HEK293 (cell line): ENCODE measurements at regions not wholly inside any gene's neighbourhood (a gene's known extent, or its start where the extent isn't known, plus 50 kb on each side); places are given as distances from the start of the nearest gene placed in this dataset.

ENCODE experiments used
- MYNN ChIP-seq: fragments of 450-650 bp; formaldehyde crosslinking; IDR thresholded peaks from 2 replicates; pipeline ENCODE4 v1.5.1; 2016; ENCODE audit warnings: missing biosample characterization, missing genetic modification characterization, borderline replicate concordance
- TCF7L2 ChIP-seq: IDR thresholded peaks from 2 replicates; pipeline ENCODE4 v1.6.1; 2011; ENCODE audit warnings: low read depth, mild to moderate bottlenecking, inconsistent platforms, low read length, moderate library complexity, borderline replicate concordance
- YY1 ChIP-seq: fragments of 450-650 bp; formaldehyde crosslinking; IDR thresholded peaks from 2 replicates; pipeline ENCODE4 v1.5.1; 2018; ENCODE audit warnings: missing biosample characterization, missing genetic modification characterization
- ZNF24 ChIP-seq: fragments of 450-650 bp; formaldehyde crosslinking; IDR thresholded peaks from 2 replicates; pipeline ENCODE4 v1.5.1; 2016; ENCODE audit warnings: missing biosample characterization, missing genetic modification characterization
- ZNF292 ChIP-seq: fragments of 450-650 bp; formaldehyde crosslinking; IDR thresholded peaks from 2 replicates; pipeline ENCODE4 v1.5.1; 2016; ENCODE audit warnings: low read depth, missing biosample characterization, missing genetic modification characterization, borderline replicate concordance
- ZNF747 ChIP-seq: fragments of 450-650 bp; formaldehyde crosslinking; IDR thresholded peaks from 2 replicates; pipeline ENCODE4 v1.5.1; 2016; ENCODE audit warnings: missing biosample characterization, missing genetic modification characterization
- TF ChIP-seq, protein P1 (sequence below): fragments of 450-650 bp; formaldehyde crosslinking; IDR thresholded peaks from 2 replicates; pipeline ENCODE4 v1.5.1; 2016; ENCODE audit warnings: missing biosample characterization, missing genetic modification characterization, low read depth
- TF ChIP-seq, protein P2 (sequence below): fragments of 450-650 bp; formaldehyde crosslinking; IDR thresholded peaks from 2 replicates; pipeline ENCODE4 v1.5.1; 2016; ENCODE audit warnings: missing biosample characterization, missing genetic modification characterization
- TF ChIP-seq, protein P3 (sequence below): IDR thresholded peaks from 2 replicates; pipeline ENCODE4 v1.6.1; 2011; ENCODE audit warnings: mild to moderate bottlenecking, low read depth, low read length, borderline replicate concordance

DNA sequence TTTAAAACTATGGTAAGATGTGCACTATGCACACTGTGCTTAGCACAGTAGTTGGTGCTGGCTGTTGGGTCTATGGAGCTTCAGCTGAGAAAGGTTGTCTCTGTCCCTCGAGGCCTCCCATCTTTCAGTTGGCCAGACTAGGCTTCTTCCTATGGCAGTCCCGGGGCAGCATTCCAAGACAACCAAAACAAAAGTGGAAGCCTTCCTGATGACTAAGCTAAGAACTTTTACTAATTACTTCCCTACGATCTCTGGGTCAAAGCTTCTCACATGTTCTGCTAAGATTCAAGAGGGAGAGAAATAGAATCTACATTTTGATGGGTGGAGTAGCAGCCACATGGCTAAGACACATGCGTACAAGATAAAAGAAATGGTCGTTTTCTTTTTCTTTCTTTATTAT lies 342.8 kb downstream of the TUSC7 start:
- no peak for TF ChIP-seq ZNF747 (tag by site-specific recombination)
- TF ChIP-seq, protein P1, sequence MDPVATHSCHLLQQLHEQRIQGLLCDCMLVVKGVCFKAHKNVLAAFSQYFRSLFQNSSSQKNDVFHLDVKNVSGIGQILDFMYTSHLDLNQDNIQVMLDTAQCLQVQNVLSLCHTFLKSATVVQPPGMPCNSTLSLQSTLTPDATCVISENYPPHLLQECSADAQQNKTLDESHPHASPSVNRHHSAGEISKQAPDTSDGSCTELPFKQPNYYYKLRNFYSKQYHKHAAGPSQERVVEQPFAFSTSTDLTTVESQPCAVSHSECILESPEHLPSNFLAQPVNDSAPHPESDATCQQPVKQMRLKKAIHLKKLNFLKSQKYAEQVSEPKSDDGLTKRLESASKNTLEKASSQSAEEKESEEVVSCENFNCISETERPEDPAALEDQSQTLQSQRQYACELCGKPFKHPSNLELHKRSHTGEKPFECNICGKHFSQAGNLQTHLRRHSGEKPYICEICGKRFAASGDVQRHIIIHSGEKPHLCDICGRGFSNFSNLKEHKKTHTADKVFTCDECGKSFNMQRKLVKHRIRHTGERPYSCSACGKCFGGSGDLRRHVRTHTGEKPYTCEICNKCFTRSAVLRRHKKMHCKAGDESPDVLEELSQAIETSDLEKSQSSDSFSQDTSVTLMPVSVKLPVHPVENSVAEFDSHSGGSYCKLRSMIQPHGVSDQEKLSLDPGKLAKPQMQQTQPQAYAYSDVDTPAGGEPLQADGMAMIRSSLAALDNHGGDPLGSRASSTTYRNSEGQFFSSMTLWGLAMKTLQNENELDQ (tag by site-specific recombination) = no peak
- TF ChIP-seq, protein P2, sequence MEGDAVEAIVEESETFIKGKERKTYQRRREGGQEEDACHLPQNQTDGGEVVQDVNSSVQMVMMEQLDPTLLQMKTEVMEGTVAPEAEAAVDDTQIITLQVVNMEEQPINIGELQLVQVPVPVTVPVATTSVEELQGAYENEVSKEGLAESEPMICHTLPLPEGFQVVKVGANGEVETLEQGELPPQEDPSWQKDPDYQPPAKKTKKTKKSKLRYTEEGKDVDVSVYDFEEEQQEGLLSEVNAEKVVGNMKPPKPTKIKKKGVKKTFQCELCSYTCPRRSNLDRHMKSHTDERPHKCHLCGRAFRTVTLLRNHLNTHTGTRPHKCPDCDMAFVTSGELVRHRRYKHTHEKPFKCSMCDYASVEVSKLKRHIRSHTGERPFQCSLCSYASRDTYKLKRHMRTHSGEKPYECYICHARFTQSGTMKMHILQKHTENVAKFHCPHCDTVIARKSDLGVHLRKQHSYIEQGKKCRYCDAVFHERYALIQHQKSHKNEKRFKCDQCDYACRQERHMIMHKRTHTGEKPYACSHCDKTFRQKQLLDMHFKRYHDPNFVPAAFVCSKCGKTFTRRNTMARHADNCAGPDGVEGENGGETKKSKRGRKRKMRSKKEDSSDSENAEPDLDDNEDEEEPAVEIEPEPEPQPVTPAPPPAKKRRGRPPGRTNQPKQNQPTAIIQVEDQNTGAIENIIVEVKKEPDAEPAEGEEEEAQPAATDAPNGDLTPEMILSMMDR = no peak
- no peak for TF ChIP-seq MYNN (tag by site-specific recombination)
- TF ChIP-seq, protein P3, sequence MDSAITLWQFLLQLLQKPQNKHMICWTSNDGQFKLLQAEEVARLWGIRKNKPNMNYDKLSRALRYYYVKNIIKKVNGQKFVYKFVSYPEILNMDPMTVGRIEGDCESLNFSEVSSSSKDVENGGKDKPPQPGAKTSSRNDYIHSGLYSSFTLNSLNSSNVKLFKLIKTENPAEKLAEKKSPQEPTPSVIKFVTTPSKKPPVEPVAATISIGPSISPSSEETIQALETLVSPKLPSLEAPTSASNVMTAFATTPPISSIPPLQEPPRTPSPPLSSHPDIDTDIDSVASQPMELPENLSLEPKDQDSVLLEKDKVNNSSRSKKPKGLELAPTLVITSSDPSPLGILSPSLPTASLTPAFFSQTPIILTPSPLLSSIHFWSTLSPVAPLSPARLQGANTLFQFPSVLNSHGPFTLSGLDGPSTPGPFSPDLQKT = no peak
- TF ChIP-seq ZNF292 (tag by site-specific recombination) = no peak
- TF ChIP-seq ZNF24 (tag by site-specific recombination) = no peak
- TF ChIP-seq YY1 (tag by site-specific recombination) = no peak
- TF ChIP-seq TCF7L2 = no peak
